ENCODE measurements at regions not wholly inside any gene's neighbourhood (a gene's known extent, or its start where the extent isn't known, plus 50 kb on each side); places are given as distances from the start of the nearest gene placed in this dataset.

GRCh38 chr18:44626236-44626635, 54.5 kb upstream of the SETBP1 start:
- no peak for TF ChIP-seq CTCF (IDR thresholded peaks at IDR 0.05)
- TF ChIP-seq POLR2A (IDR thresholded peaks at IDR 0.05): no peak
- no peak for TF ChIP-seq POLR2AphosphoS5 (IDR thresholded peaks at IDR 0.05)
- TF ChIP-seq EP300 (IDR thresholded peaks at IDR 0.05): no peak
